Neural progenitor cell (in vitro differentiated cells): ENCODE measurements at regions not wholly inside any gene's neighbourhood (a gene's known extent, or its start where the extent isn't known, plus 50 kb on each side); places are given as distances from the start of the nearest gene placed in this dataset.

Experiments used
- EZH2 ChIP-seq: fragments of 200-600 bp; sonication (generic); IDR thresholded peaks from 2 replicates; pipeline ENCODE4 v1.6.1; 2017; ENCODE audit warnings: antibody characterized with exemption, mild to moderate bottlenecking, moderate library complexity
- EZH2phosphoT487 ChIP-seq: fragments of 200-600 bp; sonication (generic); IDR thresholded peaks from 2 replicates; pipeline ENCODE4 v1.6.1; 2017; ENCODE audit warnings: antibody characterized with exemption
- TF ChIP-seq, protein P1 (sequence below): fragments of 200-600 bp; sonication (generic); IDR thresholded peaks from 2 replicates; pipeline ENCODE4 v1.5.1; 2017; ENCODE audit warnings: antibody characterized with exemption, mild to moderate bottlenecking

- TF ChIP-seq, protein P1, sequence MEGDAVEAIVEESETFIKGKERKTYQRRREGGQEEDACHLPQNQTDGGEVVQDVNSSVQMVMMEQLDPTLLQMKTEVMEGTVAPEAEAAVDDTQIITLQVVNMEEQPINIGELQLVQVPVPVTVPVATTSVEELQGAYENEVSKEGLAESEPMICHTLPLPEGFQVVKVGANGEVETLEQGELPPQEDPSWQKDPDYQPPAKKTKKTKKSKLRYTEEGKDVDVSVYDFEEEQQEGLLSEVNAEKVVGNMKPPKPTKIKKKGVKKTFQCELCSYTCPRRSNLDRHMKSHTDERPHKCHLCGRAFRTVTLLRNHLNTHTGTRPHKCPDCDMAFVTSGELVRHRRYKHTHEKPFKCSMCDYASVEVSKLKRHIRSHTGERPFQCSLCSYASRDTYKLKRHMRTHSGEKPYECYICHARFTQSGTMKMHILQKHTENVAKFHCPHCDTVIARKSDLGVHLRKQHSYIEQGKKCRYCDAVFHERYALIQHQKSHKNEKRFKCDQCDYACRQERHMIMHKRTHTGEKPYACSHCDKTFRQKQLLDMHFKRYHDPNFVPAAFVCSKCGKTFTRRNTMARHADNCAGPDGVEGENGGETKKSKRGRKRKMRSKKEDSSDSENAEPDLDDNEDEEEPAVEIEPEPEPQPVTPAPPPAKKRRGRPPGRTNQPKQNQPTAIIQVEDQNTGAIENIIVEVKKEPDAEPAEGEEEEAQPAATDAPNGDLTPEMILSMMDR = no peak
- TF ChIP-seq EZH2 (no peak), EZH2phosphoT487 (no peak)
Observed at GRCh38 chr15:62447742-62448141, 282.7 kb upstream of the C2CD4B start.
